Mucosa of descending colon (tissue), 3 donors: ENCODE measurements at regions not wholly inside any gene's neighbourhood (a gene's known extent, or its start where the extent isn't known, plus 50 kb on each side); places are given as distances from the start of the nearest gene placed in this dataset.

Experiments used
- ATAC-seq: fragments of 200-7000 bp; cut with Tn5 transposase; one replicate; pipeline ENCODE4 v1.9.1; 2020; ENCODE audit warnings: mild to moderate bottlenecking, moderate library complexity
- DNase-seq, 3 donors: peaks; one replicate each; pipeline ENCODE4 v3.0.0-alpha.2; 2020
- H3K36me3 ChIP-seq: fragments of 200-600 bp; one replicate; pipeline ENCODE4 v1.8.0; 2021; ENCODE audit warnings: low read depth, mild to moderate bottlenecking
- H3K4me1 ChIP-seq: fragments of 200-600 bp; one replicate; pipeline ENCODE4 v1.8.0; 2021; ENCODE audit warnings: low read depth, mild to moderate bottlenecking
- H3K4me3 ChIP-seq: fragments of 200-600 bp; one replicate; pipeline ENCODE4 v1.8.0; 2021; ENCODE audit warnings: mild to moderate bottlenecking
- H3K9me3 ChIP-seq: fragments of 200-600 bp; one replicate; pipeline ENCODE4 v1.8.0; 2021; ENCODE audit warnings: mild to moderate bottlenecking
- intact Hi-C, 2 donors: fragments of 100-400 bp; cut with DNase I in 1 of 2; cut with micrococcal nuclease in 1 of 2; formaldehyde crosslinking; loops; one replicate each; pipeline versions ENCODE4 v1.11.0 to v1.11.1; 2022; cut with DNase I, micrococcal nuclease
- TF ChIP-seq, protein P1 (sequence below): fragments of 200-600 bp; IDR thresholded peaks from one replicate; pipeline ENCODE4 v1.8.0; 2022; ENCODE audit warnings: antibody characterized with exemption, mild to moderate bottlenecking
- donor health status: DM: no; HTN: no; CAD: no; lungs with moderate emphysema.
- donor health status: DM: no; HTN: no; CAD: no.
- donor health status: DM: no; HTN: yes; CAD: no.

DNA sequence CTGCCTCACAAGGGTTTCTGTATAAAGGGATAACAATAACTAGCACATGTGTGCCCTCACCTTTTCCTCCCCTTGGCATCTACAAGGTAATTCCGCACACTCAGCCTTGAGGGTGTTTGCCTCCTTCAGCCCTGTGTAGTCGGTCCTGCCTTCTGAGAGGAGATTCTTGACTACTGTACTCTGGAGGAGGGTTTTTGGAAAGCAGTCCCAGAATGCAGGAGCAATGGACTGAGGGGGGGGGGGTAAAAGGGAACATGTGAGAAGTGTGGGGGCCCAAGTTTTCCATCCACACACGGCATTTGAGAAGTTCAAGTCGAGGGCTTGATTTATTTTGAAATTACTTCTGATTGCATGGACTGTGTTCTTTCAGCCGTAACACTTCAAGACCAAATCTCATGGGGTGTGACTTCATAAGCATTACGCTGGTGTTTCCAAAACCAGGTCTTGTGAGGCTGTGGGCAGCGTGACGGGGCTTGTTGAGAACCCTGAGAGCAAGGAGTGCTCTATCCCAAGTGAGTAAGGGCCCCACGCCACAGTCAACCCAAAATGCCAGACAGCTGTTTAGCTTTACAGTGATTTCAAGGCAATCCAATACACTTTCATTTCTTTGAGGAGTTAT lies 198.7 kb upstream of the MEIS1 start:
- DNase-seq (no peak), ATAC-seq (no peak)
- intact Hi-C loops = no loop called here
- Histone ChIP-seq H3K4me1 (no peaks in the 10 kb centered on the region), H3K4me3 (no peak overlapping the region), H3K9me3 (no peaks in the 10 kb centered on the region), H3K36me3 (no peaks in the 10 kb centered on the region)
- TF ChIP-seq, protein P1, sequence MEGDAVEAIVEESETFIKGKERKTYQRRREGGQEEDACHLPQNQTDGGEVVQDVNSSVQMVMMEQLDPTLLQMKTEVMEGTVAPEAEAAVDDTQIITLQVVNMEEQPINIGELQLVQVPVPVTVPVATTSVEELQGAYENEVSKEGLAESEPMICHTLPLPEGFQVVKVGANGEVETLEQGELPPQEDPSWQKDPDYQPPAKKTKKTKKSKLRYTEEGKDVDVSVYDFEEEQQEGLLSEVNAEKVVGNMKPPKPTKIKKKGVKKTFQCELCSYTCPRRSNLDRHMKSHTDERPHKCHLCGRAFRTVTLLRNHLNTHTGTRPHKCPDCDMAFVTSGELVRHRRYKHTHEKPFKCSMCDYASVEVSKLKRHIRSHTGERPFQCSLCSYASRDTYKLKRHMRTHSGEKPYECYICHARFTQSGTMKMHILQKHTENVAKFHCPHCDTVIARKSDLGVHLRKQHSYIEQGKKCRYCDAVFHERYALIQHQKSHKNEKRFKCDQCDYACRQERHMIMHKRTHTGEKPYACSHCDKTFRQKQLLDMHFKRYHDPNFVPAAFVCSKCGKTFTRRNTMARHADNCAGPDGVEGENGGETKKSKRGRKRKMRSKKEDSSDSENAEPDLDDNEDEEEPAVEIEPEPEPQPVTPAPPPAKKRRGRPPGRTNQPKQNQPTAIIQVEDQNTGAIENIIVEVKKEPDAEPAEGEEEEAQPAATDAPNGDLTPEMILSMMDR = no peak

GRCh38 chr2:66235428-66235827 lies 199.5 kb upstream of the MEIS1 start:
- intact Hi-C loops = no loop called here
- no peaks in the 10 kb centered on the region for H3K9me3 ChIP-seq
- DNase-seq (no peak), ATAC-seq (no peak)
- TF ChIP-seq, protein P1 = no peak
- H3K4me3 ChIP-seq = no peak overlapping the region
- H3K4me1 ChIP-seq = no peaks in the 10 kb centered on the region
- no peaks in the 10 kb centered on the region for H3K36me3 ChIP-seq

GRCh38 chr2:66233981-66234380 lies 200.9 kb upstream of the MEIS1 start:
- ATAC-seq (no peak), DNase-seq (no peak)
- Histone ChIP-seq H3K9me3 (no peaks in the 10 kb centered on the region), H3K36me3 (no peaks in the 10 kb centered on the region), H3K4me1 (no peaks in the 10 kb centered on the region), H3K4me3 (no peak overlapping the region)
- TF ChIP-seq, protein P1 = no peak
- intact Hi-C loops = no loop called here

DNA sequence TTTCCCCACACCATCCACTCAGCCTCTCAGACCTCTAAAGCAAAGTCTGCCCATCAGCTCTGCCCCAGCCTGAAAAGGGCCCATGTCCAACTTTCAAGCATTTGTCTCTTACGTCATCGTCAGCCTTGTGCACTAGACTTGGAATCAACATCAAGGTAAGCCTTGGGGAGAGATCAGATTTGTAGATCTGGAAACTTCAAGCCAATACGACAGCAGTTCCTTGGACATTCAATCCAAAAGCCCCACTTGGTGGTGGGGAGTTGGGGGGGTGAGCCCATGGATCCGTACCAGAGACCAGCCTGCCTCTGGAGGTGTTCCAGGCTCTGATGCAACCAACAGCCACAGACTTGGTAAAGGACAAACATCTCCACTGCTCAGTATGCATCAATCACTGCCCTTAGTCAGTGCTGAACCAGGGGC lies 206.8 kb upstream of the MEIS1 start:
- Histone ChIP-seq H3K4me3 (no peak overlapping the region), H3K36me3 (no peaks in the 10 kb centered on the region), H3K9me3 (no peaks in the 10 kb centered on the region), H3K4me1 (no peaks in the 10 kb centered on the region)
- intact Hi-C loops = no loop called here
- no peak for ATAC-seq
- DNase-seq = no peak
- TF ChIP-seq, protein P1 = no peak

GRCh38 chr2:66217039-66217585 lies 217.8 kb upstream of the MEIS1 start:
- TF ChIP-seq, protein P1 = no peak
- DNase-seq = no peak

DNA sequence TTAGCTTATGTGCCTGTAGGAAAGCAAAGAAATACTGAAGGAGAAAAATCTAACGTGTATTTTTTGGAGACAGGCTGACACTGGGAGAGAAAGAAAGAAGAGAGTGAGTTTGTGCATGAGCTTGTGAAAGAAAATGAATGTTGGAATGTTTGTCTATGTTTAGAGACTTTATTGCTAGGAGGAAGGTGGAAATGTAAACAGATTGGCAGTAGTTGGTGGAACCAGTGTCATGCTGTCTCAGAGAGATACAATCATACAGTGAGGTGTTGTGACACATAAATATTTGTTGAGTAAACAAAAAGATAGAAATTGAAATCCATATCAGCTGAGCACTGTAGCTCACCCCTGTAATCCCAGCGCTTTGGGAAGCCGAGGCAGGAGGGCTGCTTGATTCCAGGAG lies 222.2 kb upstream of the MEIS1 start:
- Histone ChIP-seq H3K4me3 (no peak overlapping the region), H3K4me1 (no peaks in the 10 kb centered on the region), H3K36me3 (no peaks in the 10 kb centered on the region), H3K9me3 (no peaks in the 10 kb centered on the region)
- ATAC-seq = no peak
- intact Hi-C loops = no loop called here
- TF ChIP-seq, protein P1 = no peak
- no peak for DNase-seq

More at GRCh38 chr2:66217039-66217585, 217.8 kb upstream of the MEIS1 start:
- no peaks in the 10 kb centered on the region for H3K36me3 ChIP-seq
- H3K4me3 ChIP-seq = no peak overlapping the region
- H3K9me3 ChIP-seq = no peaks in the 10 kb centered on the region
- intact Hi-C loops = no loop called here
- no peaks in the 10 kb centered on the region for H3K4me1 ChIP-seq
- no peak for ATAC-seq
